Ectodermal cell (in vitro differentiated cells): ENCODE measurements at regions not wholly inside any gene's neighbourhood (a gene's known extent, or its start where the extent isn't known, plus 50 kb on each side); places are given as distances from the start of the nearest gene placed in this dataset.
"Not testable (repeated sequence)": the region's sequence is repeated elsewhere in the genome, so short reads cannot be mapped to it uniquely, and the experiment has no call there.

Experiments
- H3K27ac ChIP-seq: 2 replicates; pipeline ENCODE4 v1.7.0; 2013; ENCODE audit warnings: mild to moderate bottlenecking, low read depth, low read length; ENCODE audit not compliant: insufficient read depth, poor library complexity, severe bottlenecking
- H3K27me3 ChIP-seq: 2 replicates; pipeline ENCODE4 v1.7.0; 2013; ENCODE audit warnings: mild to moderate bottlenecking, low read length; ENCODE audit not compliant: insufficient read depth, control insufficient read depth, poor library complexity, severe bottlenecking
- H3K36me3 ChIP-seq: one replicate; pipeline ENCODE4 v1.7.0; 2013; ENCODE audit warnings: low read length; ENCODE audit not compliant: control insufficient read depth, insufficient read depth
- H3K4me1 ChIP-seq: one replicate; pipeline ENCODE4 v1.7.0; 2013; ENCODE audit warnings: low read length; ENCODE audit not compliant: control insufficient read depth, insufficient read depth
- H3K4me3 ChIP-seq: 2 replicates; pipeline ENCODE4 v1.7.0; 2013; ENCODE audit warnings: low read depth, low read length, control low read depth; ENCODE audit not compliant: insufficient read depth
- H3K9me3 ChIP-seq: 2 replicates; pipeline ENCODE4 v1.7.0; 2013; ENCODE audit warnings: mild to moderate bottlenecking, low read length, moderate library complexity; ENCODE audit not compliant: control insufficient read depth
- WGBS, 2 experiments: methylation state at CpG; one replicate each; pipeline ENCODE4 v1.1.7; 2013; ENCODE audit warnings: missing lambda C conversion rate in 2 of 2; 5-methylcytosine and 5-hydroxymethylcytosine counted together

- Histone ChIP-seq H3K27me3 (no peaks in the 10 kb centered on the region), H3K4me3 (no peak overlapping the region), H3K27ac (no peak overlapping the region), H3K4me1 (no peaks in the 10 kb centered on the region), H3K36me3 (no peaks in the 10 kb centered on the region), H3K9me3 (peaks cover under 1% of the 10 kb centered on the region)
- WGBS, 2 experiments, result 45 to 61% methylated on average over 6 to 8 of the region's 8 CpGs
These were observed 579.5 kb downstream of the UQCRFS1 start for GRCh38 chr19:28633319-28634018.

DNA sequence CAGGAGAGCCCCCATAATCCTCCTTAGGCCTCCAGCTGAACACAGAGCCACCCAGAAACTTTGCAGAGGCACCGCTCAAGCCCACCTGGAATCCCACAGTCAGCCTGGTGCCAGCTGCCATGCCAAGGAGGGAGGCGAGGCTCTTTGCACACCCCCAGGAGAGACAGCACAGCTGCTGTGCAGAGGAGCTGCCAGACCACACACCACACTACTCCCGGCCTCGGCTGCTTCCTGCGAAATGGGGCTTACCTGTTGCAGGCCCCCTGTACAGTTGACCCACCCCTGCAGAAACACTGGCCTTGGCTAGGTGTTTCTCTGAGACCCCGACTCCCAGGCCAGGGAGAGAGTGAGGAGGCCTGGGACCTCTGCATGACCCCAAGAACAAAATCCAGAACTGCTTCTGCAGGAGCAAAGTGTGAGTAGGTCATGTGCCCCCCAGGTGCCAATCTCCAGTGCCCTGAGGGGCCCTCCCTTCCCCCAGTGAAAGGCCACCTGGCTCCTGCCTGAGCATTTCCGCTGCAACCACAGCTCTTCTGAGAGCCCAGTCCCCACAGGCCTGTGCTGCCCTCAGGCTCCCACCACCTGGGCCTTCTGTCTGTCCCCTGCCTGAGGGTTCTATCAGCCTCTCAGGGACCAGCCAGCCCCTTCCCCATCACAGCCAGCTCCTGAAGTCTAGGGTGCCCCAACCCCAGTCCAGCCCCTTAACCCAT is 580.4 kb downstream of the UQCRFS1 start:
- Histone ChIP-seq H3K4me1 (no peaks in the 10 kb centered on the region), H3K9me3 (peaks cover 2% of the 10 kb centered on the region), H3K27me3 (no peaks in the 10 kb centered on the region), H3K4me3 (no peak overlapping the region), H3K36me3 (no peaks in the 10 kb centered on the region), H3K27ac (no peak overlapping the region)
- WGBS, 2 experiments, result 91 to 94% methylated on average over 7 of the region's 7 CpGs

- H3K27me3 ChIP-seq, result no peaks in the 10 kb centered on the region
- no peaks in the 10 kb centered on the region for H3K36me3 ChIP-seq
- WGBS, 2 experiments, result 91 to 95% methylated on average over 6 of the region's 6 CpGs
- H3K4me3 ChIP-seq, result no peak overlapping the region
- peaks cover 2% of the 10 kb centered on the region for H3K9me3 ChIP-seq
- H3K4me1 ChIP-seq, result no peaks in the 10 kb centered on the region
- H3K27ac ChIP-seq, result no peak overlapping the region
These were observed 581.0 kb downstream of the UQCRFS1 start for GRCh38 chr19:28631961-28632360.

GRCh38 chr19:28627669-28628068 is 585.3 kb downstream of the UQCRFS1 start:
- peaks cover 2% of the 10 kb centered on the region for H3K9me3 ChIP-seq
- no peak overlapping the region for H3K4me3 ChIP-seq
- H3K36me3 ChIP-seq, result no peaks in the 10 kb centered on the region
- no peaks in the 10 kb centered on the region for H3K27me3 ChIP-seq
- WGBS, 2 experiments, result 83 to 100% methylated on average over 1 of the region's 1 CpG
- no peak overlapping the region for H3K27ac ChIP-seq
- H3K4me1 ChIP-seq, result no peaks in the 10 kb centered on the region

- H3K27me3 ChIP-seq, H3K9me3 ChIP-seq, H3K27ac ChIP-seq, H3K36me3 ChIP-seq, H3K4me3 ChIP-seq, H3K4me1 ChIP-seq: not testable (repeated sequence)
- WGBS, 2 experiments, result 86 to 100% methylated on average over 1 to 2 of the region's 2 CpGs
These were observed 586.5 kb downstream of the UQCRFS1 start for GRCh38 chr19:28626407-28626806.

DNA sequence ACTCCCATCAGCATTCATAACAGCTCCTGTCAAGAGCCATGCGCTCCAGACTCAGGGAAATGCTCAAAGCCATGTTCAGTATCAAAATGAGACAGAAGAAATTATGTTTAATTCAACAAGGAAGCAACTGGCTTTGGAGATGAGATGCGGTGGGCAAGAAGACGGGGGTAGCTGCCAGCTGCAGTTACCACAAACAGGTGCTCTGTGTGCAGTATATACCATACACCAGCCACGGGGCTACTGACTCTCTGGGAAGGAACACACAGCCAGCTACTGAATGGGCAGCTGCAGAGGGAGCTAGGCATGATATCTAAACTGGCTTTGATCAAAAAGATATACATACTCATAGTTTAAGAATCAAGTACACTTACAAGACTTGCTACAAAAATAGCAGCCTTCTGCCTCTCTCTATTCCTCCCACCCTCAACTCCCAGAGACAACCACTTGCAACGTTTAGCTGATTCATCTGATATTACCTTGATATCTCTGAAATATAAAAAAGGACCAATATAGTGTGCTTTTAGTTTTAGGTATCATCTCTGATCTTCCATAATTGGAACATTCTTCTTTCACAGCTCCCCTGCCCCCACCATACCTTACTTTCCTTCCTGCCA is 593.0 kb downstream of the UQCRFS1 start:
- 95 to 96% methylated on average over 4 to 5 of the region's 5 CpGs for WGBS, 2 experiments
- Histone ChIP-seq H3K4me1 (no peaks in the 10 kb centered on the region), H3K36me3 (peaks cover 5% of the 10 kb centered on the region), H3K9me3 (no peaks in the 10 kb centered on the region), H3K27me3 (no peaks in the 10 kb centered on the region), H3K4me3 (no peak overlapping the region), H3K27ac (no peak overlapping the region)

- no peaks in the 10 kb centered on the region for H3K27me3 ChIP-seq
- H3K36me3 ChIP-seq, result peaks cover 9% of the 10 kb centered on the region
- no peak overlapping the region for H3K27ac ChIP-seq
- WGBS, 2 experiments, result 91 to 96% methylated on average over 4 of the region's 4 CpGs
- H3K9me3 ChIP-seq, result no peaks in the 10 kb centered on the region
- H3K4me1 ChIP-seq, result no peaks in the 10 kb centered on the region
- H3K4me3 ChIP-seq, result no peak overlapping the region
These were observed 594.4 kb downstream of the UQCRFS1 start for GRCh38 chr19:28618504-28618903.

DNA sequence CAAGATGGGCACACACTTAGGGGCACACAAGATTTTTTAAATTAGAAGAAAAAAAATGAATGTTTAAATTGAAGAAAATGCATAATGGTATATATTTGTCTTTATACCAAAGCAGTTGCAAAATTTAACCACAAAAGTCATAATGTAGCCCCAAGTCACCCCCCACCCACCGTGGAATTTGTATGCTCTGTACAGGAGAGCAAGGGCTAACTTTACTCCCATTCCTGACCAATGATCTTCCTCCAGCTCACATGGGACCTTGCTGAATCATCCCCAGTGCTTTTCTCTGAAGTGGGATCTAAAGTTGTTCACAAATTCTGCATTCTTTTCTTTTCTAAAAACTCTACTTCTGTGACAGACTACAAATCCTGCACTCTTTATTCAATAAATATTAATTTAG is 597.0 kb downstream of the UQCRFS1 start:
- Histone ChIP-seq H3K4me3 (no peak overlapping the region), H3K36me3 (peaks cover 9% of the 10 kb centered on the region), H3K9me3 (no peaks in the 10 kb centered on the region), H3K4me1 (no peaks in the 10 kb centered on the region), H3K27ac (no peak overlapping the region), H3K27me3 (no peaks in the 10 kb centered on the region)
- 89 to 92% methylated on average over 1 of the region's 1 CpG for WGBS, 2 experiments

GRCh38 chr19:28615546-28615916 is 597.4 kb downstream of the UQCRFS1 start:
- 85 to 94% methylated on average over 3 of the region's 3 CpGs for WGBS, 2 experiments
- Histone ChIP-seq H3K27ac (no peak overlapping the region), H3K4me1 (no peaks in the 10 kb centered on the region), H3K4me3 (no peak overlapping the region), H3K27me3 (no peaks in the 10 kb centered on the region), H3K36me3 (peaks cover 9% of the 10 kb centered on the region), H3K9me3 (no peaks in the 10 kb centered on the region)
